ELR (cell line): ENCODE measurements at regions not wholly inside any gene's neighbourhood (a gene's known extent, or its start where the extent isn't known, plus 50 kb on each side); places are given as distances from the start of the nearest gene placed in this dataset.
"Not testable (repeated sequence)": the region's sequence is repeated elsewhere in the genome, so short reads cannot be mapped to it uniquely, and the experiment has no call there.

Experiments
- DNase-seq: peaks from one replicate; pipeline ENCODE4 v3.0.0-alpha.2; 2015; ENCODE audit warnings: low read depth

DNA sequence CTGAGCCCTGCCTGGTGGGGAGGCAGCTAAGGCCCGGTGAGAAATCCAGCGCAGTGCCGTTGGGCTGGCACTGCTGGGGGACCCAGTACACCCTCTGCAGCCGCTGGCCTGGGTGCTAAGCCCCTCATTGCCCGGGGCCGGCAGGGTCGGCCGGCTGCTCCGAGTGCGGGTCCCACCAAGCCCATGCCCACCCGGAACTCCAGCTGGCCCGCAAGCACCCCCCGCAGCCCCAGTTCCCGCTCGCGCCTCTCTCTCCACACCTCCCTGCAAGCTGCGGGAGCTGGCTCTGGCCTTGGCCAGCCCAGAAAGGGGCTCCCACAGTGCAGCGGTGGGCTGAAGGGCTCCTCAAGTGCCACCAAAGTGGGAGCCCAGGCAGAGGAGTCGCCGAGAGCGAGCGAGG lies 225.1 kb upstream of the ANKH start:
- DNase-seq, result not testable (repeated sequence)

GRCh38 chr5:15092801-15093200 lies 221.2 kb upstream of the ANKH start:
- DNase-seq, result no peak

GRCh38 chr5:15085671-15086070 lies 214.1 kb upstream of the ANKH start:
- DNase-seq, result no peak

GRCh38 chr5:15082096-15082495 lies 210.5 kb upstream of the ANKH start:
- DNase-seq, result no peak

DNA sequence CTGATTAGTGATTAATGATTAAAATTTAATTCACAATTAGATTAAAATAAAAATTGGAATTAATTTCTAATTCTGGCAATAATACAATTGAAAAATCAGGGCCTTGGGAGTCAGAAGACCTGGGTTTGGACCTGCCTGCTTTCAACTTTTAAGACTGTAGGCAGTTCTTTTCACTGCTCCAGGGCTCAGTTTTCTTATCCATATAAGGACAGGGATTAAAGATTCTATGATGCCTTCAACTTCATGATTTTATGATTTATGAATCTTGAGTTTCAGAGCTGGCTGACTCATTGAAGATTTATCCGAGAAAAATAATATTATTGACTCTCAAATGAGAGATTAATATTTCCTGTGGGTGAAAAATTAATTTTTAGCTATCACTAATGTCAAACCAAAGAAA lies 208.6 kb upstream of the ANKH start:
- DNase-seq, result no peak

DNA sequence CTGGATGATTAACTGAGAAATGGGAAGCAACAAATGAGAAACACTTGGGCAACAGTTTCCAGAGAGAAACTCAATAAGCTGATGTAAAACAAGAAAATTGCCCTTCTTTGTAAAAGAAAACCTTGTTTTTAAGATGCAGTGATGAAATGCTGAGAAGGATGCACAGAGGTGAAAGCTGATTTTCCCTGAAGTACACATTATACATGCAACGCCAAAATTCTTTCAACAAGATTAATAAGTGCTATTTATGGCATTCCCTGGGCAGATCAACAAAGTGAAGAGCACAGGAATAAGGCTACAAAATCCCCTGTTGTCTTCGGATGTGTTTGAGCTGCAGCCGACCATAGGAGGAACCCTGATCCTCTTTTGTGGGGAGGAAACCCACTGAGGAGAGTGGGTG lies 208.0 kb upstream of the ANKH start:
- DNase-seq, result no peak

DNA sequence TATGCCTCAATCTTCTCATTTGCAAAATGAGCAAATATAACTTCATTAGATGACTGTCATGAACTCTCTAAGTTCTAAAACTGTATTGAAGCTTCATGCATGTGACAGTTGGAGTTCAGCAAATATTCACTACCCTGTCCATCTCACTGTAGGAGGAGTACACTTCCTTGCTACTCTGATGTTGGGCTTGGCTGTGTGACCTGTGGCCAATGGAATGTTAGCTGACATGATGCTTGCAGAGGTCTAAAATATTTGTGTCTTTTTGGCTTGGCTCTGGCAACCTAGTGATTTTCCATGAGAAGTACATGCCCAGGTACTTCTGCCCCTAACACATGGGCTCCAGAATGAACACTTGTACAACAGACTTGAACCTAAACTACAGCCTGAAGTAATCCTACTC lies 203.1 kb upstream of the ANKH start:
- DNase-seq, result peak; percentile 7

GRCh38 chr5:15073453-15073852 lies 201.9 kb upstream of the ANKH start:
- DNase-seq, result no peak

DNA sequence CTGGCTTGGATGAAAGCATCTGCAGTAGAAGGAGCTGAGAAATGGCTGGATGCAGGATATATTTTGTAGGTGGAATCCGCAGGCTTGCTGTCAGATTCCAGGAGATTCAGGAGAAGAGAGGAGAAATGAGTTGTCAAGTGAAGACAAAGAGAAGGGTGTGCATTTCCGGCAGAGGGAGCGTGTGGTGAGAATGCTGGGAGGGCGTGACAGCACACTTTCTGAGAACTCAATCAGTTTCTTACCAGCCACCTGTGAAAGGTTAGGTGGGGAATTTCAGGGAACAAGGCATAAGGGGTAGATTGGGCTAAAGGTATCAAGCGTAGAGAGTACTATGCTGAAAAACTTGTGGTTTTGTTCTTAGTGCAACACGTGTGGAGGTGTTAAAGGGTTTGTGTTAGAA lies 199.3 kb upstream of the ANKH start:
- no peak for DNase-seq

DNA sequence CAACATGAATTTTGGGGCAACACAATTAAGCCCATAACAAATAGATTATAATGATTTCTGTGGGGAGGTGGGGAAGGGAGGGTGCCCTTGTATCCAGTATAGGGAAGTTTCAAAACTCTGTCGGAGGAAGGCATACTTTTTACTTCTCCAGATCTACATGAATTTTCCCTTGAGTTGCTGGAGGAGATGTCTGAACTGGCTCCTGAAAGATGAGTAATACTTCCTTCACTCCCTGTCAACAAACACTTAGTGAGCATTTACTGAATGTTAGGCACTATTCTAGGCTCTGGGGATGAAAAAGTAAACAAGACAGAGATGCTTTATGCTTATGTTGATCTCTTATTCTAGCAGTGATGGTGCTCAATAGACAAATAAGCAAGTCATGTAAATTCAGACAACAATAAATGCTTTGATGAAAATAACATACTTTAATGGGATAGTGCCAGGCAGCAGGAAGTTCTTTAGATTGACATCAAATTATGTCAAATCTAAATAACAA lies 197.9 kb upstream of the ANKH start:
- DNase-seq, result no peak

DNA sequence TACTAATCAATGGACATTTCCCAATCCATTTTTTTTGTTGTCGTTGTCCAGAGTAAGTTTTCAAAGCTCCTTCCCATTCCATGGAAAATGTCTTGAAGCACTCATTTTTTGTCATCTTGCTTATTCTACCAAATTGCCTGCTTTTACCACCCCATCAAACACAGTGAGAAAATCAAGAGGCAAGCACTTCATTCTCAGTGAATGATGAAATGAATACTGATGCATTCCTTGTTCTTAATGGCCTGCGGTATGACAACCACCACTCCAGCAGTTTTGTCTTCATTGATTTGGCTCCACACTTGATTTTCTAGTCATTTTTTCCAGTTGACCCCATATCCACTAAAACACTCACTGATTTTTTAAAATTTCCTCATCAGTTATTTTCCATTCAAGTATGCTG lies 193.5 kb upstream of the ANKH start:
- DNase-seq, result no peak

DNA sequence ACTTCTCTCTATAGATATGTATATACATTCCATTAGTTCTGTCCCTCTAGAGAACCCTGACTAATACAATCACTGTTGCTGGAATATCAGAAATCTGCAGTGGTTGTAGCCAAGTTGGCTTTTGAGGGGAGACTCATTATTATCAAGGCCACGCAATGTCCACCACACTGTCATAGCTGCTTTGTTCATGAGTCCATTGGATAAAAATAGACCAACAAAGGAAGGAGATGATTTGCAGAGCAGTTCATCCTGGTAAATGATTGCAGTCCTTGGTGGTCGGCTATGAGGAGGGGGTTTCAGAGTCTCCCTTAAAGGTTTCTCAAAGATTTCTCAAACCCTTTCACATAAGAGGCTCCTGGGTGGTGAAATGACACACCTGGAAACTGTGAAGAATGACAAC lies 192.8 kb upstream of the ANKH start:
- DNase-seq, result no peak

- DNase-seq, result no peak
Measured at GRCh38 chr5:15056988-15057592, 185.5 kb upstream of the ANKH start.

DNA sequence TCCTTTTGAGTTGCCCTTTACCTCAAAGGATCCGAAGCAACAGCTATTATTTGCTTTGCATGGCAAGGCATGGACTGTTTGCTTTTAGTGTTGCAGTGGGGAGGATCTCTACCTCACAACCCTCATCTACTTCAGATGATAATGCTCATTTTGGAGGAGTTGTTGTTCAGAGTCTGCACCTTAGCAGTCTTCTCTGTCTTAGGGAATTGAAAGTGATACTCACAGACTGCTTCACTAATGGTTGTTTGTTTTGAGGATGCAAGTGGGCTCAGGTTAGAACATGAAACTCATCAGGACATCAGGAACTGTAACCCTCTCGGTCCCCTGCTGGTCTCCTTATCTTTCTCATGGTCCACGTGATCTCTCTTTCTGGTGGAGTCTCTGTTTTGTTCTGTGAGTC lies 172.9 kb upstream of the ANKH start:
- no peak for DNase-seq

DNA sequence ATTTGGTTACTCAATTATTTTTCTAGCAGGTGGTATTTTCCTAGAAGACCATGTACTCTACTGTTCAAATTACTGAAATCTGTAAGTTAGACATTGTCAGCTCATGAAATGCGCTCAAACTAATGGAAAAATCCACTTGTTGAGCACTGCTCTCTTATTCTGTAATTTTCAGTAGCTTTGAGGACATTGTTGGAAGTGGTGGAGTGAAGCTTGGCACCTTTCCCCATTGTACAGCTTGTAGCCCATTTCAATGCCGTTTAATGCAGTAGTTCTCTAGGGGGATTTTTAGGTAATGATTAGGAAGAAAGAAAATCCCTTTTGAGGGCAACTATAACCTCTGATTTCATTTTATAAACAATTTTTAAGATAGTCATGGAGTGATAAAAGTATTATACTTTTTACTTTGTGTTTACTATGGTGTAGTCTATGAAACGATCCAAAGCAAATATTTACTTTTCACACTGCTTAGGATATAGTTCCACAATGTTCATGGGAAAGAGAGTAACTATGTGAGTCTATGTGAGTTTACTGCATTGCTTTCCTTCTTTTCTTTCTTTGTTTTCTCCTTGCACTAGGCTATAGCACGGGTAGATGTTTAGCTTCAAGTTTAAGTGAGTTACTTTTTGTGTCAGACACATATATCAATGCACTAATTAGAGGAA lies 165.8 kb upstream of the ANKH start:
- no peak for DNase-seq

GRCh38 chr5:15034379-15034778 lies 162.8 kb upstream of the ANKH start:
- DNase-seq, result no peak

DNA sequence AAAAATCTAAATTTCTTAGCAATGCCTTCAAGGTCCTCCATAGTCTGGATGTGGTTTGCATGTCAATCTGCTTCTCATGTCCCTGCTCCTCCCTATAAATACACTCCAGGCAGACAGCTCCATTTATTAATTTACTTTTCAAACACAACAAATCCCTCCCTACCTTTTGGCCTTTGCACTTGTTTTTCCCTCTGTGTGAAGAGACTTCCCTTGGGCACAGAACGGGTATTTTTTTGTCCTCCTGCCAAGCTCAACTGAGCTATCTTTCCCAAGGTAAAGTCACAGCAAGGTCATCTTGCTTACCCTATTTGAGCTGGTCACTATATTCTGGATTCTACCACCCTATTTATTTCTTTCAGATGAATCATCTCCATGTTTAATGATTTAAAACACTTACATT lies 159.6 kb upstream of the ANKH start:
- DNase-seq, result no peak

DNA sequence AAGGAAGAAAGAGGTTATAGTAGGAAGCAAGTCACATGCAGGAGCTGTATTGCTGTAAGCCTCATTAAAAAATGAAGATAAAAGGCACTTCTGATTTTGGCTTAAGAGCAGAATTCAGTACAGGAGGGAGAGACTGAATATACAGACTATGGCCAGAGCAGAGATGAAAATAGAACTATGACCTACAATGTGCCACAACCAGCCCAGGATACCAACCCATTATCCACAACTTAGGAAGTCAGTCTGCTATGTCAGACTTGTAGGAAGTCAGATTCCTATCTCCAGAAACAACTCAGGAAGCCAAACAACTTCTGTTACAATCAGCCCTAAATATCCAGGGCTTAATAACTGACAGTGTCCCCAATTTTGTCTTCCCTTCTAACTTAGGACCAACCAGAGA lies 156.2 kb upstream of the ANKH start:
- no peak for DNase-seq

- no peak for DNase-seq
Measured at GRCh38 chr5:15026944-15027343, 155.4 kb upstream of the ANKH start.

DNA sequence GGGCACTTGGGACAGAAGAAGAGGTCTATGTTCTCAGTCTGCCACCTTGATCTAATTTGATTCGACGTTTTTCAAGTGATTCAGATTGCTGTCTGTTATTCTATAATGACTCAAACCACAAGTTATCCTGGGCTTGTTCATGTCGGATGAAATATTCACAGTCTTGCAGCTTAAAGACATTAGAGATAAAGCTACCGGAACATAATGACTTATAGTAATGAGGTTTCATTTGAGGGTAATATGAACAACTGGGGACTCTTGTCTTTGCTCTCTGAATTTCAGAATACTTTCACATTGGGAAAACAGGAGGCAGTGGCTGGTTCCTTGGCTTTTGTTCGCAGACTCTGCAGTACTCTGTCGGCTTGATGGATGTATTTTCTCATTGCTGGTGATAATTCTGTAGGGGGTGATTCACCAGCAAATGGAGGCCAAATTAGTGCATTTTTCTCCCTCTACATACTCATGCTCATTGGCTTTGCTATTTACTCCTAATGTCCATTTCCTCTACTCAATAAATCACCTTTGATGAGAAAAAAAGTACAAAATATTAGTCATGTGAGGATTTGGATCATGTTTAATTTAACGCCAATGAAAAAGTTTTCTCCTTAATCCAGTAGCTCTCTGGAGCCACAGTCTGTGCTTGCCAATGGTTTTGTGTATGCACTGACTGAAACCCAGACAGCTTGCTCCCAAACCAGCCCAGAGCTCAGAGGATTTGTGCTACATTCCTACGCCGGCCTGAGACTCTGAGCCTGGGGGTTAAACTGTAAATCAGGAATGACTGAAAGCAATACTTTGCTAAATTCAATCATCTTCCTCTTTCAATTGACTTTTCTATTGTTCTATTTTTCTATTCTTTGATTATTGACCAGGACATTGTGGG lies 154.7 kb upstream of the ANKH start:
- DNase-seq, result no peak

DNA sequence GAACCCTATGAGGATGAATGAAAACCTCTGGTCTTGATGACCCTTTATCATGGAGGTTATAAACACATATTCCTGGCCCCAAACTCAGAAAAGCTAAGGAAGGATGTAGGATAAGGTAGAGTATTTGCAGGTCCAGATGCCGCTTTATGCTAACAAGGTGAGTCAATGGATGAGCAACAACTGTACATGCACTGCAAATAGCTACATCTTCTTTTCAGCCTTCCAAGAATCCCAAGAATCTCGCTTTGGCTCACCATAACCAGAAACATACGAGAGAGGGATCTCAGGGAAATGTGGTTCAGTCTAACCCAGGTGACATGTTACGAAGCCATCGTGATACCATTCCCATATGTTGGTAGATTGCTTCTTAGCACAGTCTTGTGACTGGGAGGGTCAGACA lies 152.3 kb upstream of the ANKH start:
- DNase-seq, result peak; percentile 36

- DNase-seq, result no peak
Measured at GRCh38 chr5:15023266-15023665, 151.7 kb upstream of the ANKH start.
